Testis (tissue), 2 donors: ENCODE measurements at regions not wholly inside any gene's neighbourhood (a gene's known extent, or its start where the extent isn't known, plus 50 kb on each side); places are given as distances from the start of the nearest gene placed in this dataset.

Experiments
- DNase-seq: peaks from one replicate; pipeline ENCODE4 v3.0.0-alpha.2; 2019
- H3K27ac ChIP-seq, 2 donors: fragments of 200-600 bp; sonication (generic); one replicate each; pipeline ENCODE4 v1.5.1; 2019
- H3K27me3 ChIP-seq: fragments of 200-600 bp; sonication (generic); one replicate; pipeline ENCODE4 v1.5.1; 2019
- H3K36me3 ChIP-seq: fragments of 200-600 bp; sonication (generic); one replicate; pipeline ENCODE4 v1.5.1; 2017; ENCODE audit warnings: low read depth; ENCODE audit errors: missing control alignments
- H3K4me1 ChIP-seq: fragments of 200-600 bp; sonication (generic); one replicate; pipeline ENCODE4 v1.5.1; 2019
- H3K4me3 ChIP-seq, 2 donors: fragments of 200-600 bp; sonication (generic); one replicate each; pipeline ENCODE4 v1.5.1; 2017 to 2019
- H3K9me3 ChIP-seq: fragments of 200-600 bp; sonication (generic); one replicate; pipeline ENCODE4 v1.5.1; 2017
- POLR2A ChIP-seq: fragments of 450-650 bp; IDR thresholded peaks from one replicate; pipeline ENCODE4 v1.6.1; 2017; ENCODE audit warnings: antibody characterized with exemption, mild to moderate bottlenecking, moderate library complexity
- WGBS, 2 donors: methylation state at CpG; one replicate each; pipeline ENCODE4 v1.1.5; 2018; 5-methylcytosine and 5-hydroxymethylcytosine counted together
- intact Hi-C: fragments of 100-400 bp; cut with DNase I; formaldehyde crosslinking; loops from one replicate; pipeline ENCODE4 v1.15.1; 2023; ENCODE audit warnings: low total_unique reads
- TF ChIP-seq, protein P1 (sequence below), 3 experiments: fragments of 450-650 bp in 2 of 3; fragments of 200-600 bp in 1 of 3; sonication (generic) in 1 of 3; IDR thresholded peaks; one replicate each; pipeline ENCODE4 v1.5.1; 2016 to 2019; ENCODE audit warnings: antibody characterized with exemption in 3 of 3, mild to moderate bottlenecking in 2 of 3, moderate library complexity in 1 of 3

DNA sequence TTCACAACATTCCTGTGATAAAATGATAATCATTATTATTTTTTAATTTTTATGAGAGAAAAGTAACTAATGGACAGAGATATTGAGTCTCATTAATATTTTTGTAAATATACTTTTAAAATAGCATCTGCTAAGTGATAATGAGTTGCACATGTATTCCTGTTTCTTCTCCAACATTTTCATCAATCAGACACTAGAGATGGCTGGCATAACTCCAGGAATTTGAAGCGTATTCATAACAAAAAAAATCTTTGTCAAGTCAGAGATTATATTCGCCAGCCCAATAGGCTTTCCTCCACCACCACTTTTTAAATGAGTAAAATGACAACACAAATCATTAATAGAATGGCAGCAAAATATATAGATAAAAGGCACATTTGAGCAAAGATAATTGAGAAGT is 524.0 kb upstream of the KCND2 start:
- Histone ChIP-seq H3K27ac (no peak overlapping the region), H3K4me1 (no peaks in the 10 kb centered on the region), H3K9me3 (no peaks in the 10 kb centered on the region), H3K27me3 (no peaks in the 10 kb centered on the region), H3K36me3 (no peaks in the 10 kb centered on the region), H3K4me3 (no peak overlapping the region)
- intact Hi-C loops = no loop called here
- WGBS, 2 donors = 48 to 55% methylated on average over 2 of the region's 2 CpGs
- no peak for DNase-seq
- TF ChIP-seq, protein P1, sequence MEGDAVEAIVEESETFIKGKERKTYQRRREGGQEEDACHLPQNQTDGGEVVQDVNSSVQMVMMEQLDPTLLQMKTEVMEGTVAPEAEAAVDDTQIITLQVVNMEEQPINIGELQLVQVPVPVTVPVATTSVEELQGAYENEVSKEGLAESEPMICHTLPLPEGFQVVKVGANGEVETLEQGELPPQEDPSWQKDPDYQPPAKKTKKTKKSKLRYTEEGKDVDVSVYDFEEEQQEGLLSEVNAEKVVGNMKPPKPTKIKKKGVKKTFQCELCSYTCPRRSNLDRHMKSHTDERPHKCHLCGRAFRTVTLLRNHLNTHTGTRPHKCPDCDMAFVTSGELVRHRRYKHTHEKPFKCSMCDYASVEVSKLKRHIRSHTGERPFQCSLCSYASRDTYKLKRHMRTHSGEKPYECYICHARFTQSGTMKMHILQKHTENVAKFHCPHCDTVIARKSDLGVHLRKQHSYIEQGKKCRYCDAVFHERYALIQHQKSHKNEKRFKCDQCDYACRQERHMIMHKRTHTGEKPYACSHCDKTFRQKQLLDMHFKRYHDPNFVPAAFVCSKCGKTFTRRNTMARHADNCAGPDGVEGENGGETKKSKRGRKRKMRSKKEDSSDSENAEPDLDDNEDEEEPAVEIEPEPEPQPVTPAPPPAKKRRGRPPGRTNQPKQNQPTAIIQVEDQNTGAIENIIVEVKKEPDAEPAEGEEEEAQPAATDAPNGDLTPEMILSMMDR (IDR thresholded peaks at IDR 0.05) = no peak
- TF ChIP-seq POLR2A = no peak

GRCh38 chr7:119756687-119757086 is 516.3 kb upstream of the KCND2 start:
- Histone ChIP-seq H3K4me1 (no peaks in the 10 kb centered on the region), H3K4me3 (no peak overlapping the region), H3K27ac (no peak overlapping the region), H3K9me3 (no peaks in the 10 kb centered on the region), H3K36me3 (no peaks in the 10 kb centered on the region), H3K27me3 (no peaks in the 10 kb centered on the region)
- intact Hi-C loops = no loop called here
- TF ChIP-seq, protein P1 (IDR thresholded peaks at IDR 0.05) = no peak
- no peak for TF ChIP-seq POLR2A
- no peak for DNase-seq

GRCh38 chr7:119758254-119758653 is 514.7 kb upstream of the KCND2 start:
- TF ChIP-seq POLR2A = no peak
- TF ChIP-seq, protein P1 (IDR thresholded peaks at IDR 0.05) = no peak
- no peaks in the 10 kb centered on the region for H3K4me1 ChIP-seq
- intact Hi-C loops = no loop called here
- no peaks in the 10 kb centered on the region for H3K9me3 ChIP-seq
- no peak overlapping the region for H3K4me3 ChIP-seq
- DNase-seq = no peak
- no peak overlapping the region for H3K27ac ChIP-seq
- no peaks in the 10 kb centered on the region for H3K36me3 ChIP-seq
- no peaks in the 10 kb centered on the region for H3K27me3 ChIP-seq

- intact Hi-C loops = no loop called here
- Histone ChIP-seq H3K4me1 (no peaks in the 10 kb centered on the region), H3K27ac (no peak overlapping the region), H3K27me3 (no peaks in the 10 kb centered on the region), H3K36me3 (no peaks in the 10 kb centered on the region), H3K4me3 (no peak overlapping the region), H3K9me3 (no peaks in the 10 kb centered on the region)
- no peak for DNase-seq
- TF ChIP-seq POLR2A = no peak
- TF ChIP-seq, protein P1 (IDR thresholded peaks at IDR 0.05) = no peak
- 68 to 75% methylated on average over 1 of the region's 1 CpG for WGBS, 2 donors
These were observed 511.2 kb upstream of the KCND2 start for GRCh38 chr7:119761776-119762175.

- H3K36me3 ChIP-seq = no peaks in the 10 kb centered on the region
- WGBS, 2 donors = 60 to 64% methylated on average over 2 of the region's 2 CpGs
- H3K4me1 ChIP-seq = no peaks in the 10 kb centered on the region
- TF ChIP-seq, protein P1 (IDR thresholded peaks at IDR 0.05) = no peak
- TF ChIP-seq POLR2A = no peak
- H3K27me3 ChIP-seq = no peaks in the 10 kb centered on the region
- intact Hi-C loops = no loop called here
- no peak for DNase-seq
- no peaks in the 10 kb centered on the region for H3K9me3 ChIP-seq
- H3K27ac ChIP-seq = no peak overlapping the region
- no peak overlapping the region for H3K4me3 ChIP-seq
These were observed 490.7 kb upstream of the KCND2 start for GRCh38 chr7:119782286-119782685.
